SU-DHL-6 (cell line): ENCODE measurements at regions not wholly inside any gene's neighbourhood (a gene's known extent, or its start where the extent isn't known, plus 50 kb on each side); places are given as distances from the start of the nearest gene placed in this dataset.

Experiments
- EZH2phosphoT487 ChIP-seq: fragments of 200-600 bp; sonication (generic), shearing (Covaris generic); conservative IDR thresholded peaks from 2 replicates; pipeline ENCODE4 v1.6.1; 2018; ENCODE audit warnings: mild to moderate bottlenecking, antibody characterized with exemption, low read length, moderate library complexity, mixed read lengths
- TF ChIP-seq, protein P1 (sequence below): fragments of 200-600 bp; sonication (generic); IDR thresholded peaks from one replicate; pipeline ENCODE4 v1.5.1; 2017; ENCODE audit warnings: antibody characterized with exemption, mild to moderate bottlenecking, low read length, moderate library complexity; ENCODE audit not compliant: insufficient read depth, poor library complexity, severe bottlenecking

DNA sequence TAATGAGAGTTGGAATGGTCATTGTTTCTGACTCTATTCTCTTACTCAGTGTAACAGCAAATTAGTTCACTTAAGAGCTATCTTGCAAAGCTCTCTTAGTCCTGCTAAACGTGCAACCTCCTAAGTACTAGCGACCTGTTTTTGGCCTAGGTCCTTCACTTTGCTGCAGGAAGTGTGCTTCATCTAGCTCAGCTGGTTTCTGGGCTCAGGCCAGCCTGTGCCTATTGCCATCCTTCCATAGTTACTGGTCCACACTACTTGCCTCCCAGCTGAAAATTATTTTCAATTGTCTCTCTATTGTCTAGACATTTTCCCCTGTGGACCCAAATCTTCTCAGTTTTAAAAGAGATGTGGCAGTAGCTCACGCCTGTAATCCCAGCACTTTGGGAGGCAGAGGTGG, 561.3 kb downstream of the FGF9 start:
- TF ChIP-seq, protein P1, sequence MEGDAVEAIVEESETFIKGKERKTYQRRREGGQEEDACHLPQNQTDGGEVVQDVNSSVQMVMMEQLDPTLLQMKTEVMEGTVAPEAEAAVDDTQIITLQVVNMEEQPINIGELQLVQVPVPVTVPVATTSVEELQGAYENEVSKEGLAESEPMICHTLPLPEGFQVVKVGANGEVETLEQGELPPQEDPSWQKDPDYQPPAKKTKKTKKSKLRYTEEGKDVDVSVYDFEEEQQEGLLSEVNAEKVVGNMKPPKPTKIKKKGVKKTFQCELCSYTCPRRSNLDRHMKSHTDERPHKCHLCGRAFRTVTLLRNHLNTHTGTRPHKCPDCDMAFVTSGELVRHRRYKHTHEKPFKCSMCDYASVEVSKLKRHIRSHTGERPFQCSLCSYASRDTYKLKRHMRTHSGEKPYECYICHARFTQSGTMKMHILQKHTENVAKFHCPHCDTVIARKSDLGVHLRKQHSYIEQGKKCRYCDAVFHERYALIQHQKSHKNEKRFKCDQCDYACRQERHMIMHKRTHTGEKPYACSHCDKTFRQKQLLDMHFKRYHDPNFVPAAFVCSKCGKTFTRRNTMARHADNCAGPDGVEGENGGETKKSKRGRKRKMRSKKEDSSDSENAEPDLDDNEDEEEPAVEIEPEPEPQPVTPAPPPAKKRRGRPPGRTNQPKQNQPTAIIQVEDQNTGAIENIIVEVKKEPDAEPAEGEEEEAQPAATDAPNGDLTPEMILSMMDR, result no peak
- no peak for TF ChIP-seq EZH2phosphoT487
